ENCODE measurements at regions not wholly inside any gene's neighbourhood (a gene's known extent, or its start where the extent isn't known, plus 50 kb on each side); places are given as distances from the start of the nearest gene placed in this dataset.

DNA sequence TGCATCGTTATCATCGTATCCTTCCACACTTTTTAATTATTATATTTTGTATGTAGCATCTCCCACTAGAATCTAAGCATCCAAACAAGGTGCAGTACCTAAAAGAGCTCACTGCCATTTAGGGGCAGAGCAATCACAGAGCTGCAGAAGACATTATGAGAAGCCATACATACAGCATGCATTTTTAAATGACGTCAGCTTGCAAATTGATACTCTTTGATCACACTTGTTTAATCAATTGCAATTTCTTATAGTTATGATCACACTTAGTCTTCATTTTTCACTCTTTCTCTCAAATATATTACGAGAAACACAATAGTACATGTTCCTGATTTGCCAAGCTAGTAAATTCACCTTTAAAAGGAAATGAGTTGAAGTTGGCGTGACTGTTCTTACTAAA is 753.3 kb upstream of the LRRN3 start:
- FAIRE-seq (no peak), DNase-seq (no peak), ATAC-seq (no peak)
- H3K4me1 ChIP-seq, result no peaks in the 10 kb centered on the region
- no peaks in the 10 kb centered on the region for H3K36me3 ChIP-seq
- intact Hi-C loops (cut with DNase I), result no loop called here
- TF ChIP-seq, protein P1, sequence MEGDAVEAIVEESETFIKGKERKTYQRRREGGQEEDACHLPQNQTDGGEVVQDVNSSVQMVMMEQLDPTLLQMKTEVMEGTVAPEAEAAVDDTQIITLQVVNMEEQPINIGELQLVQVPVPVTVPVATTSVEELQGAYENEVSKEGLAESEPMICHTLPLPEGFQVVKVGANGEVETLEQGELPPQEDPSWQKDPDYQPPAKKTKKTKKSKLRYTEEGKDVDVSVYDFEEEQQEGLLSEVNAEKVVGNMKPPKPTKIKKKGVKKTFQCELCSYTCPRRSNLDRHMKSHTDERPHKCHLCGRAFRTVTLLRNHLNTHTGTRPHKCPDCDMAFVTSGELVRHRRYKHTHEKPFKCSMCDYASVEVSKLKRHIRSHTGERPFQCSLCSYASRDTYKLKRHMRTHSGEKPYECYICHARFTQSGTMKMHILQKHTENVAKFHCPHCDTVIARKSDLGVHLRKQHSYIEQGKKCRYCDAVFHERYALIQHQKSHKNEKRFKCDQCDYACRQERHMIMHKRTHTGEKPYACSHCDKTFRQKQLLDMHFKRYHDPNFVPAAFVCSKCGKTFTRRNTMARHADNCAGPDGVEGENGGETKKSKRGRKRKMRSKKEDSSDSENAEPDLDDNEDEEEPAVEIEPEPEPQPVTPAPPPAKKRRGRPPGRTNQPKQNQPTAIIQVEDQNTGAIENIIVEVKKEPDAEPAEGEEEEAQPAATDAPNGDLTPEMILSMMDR (IDR thresholded peaks at IDR 0.05), result no peak
- H3K27me3 ChIP-seq, result no peaks in the 10 kb centered on the region
- no peak overlapping the region for H3K27ac ChIP-seq
- H3K4me3 ChIP-seq, result no peak overlapping the region
- 85 to 90% methylated on average over 5 of the region's 5 CpGs for WGBS, 2 donors
- H3K9me3 ChIP-seq, result no peaks in the 10 kb centered on the region

DNA sequence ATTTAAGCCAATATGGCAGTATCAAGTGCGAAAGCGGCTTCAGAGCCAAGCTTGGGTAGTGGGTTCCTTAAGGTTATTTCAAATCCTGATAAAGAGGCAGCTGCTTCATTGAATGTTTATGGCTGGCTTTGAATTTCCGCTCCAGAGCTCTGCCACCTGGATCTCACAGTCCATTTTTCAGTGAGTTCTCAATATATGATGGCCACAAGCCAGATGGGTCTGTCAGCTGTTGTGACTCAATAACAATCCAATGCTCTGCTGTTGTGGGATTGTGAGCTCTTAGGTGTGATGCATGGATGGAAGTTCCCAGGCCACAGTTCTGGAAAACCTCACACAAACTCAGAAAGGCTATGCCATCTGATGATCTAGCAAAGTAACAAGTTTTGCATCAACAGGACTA is 743.8 kb upstream of the LRRN3 start:
- ATAC-seq (no peak), FAIRE-seq (no peak), DNase-seq (no peak)
- TF ChIP-seq, protein P1 (IDR thresholded peaks at IDR 0.05), result no peak
- Histone ChIP-seq H3K27me3 (no peaks in the 10 kb centered on the region), H3K36me3 (no peaks in the 10 kb centered on the region), H3K9me3 (no peaks in the 10 kb centered on the region), H3K4me3 (no peak overlapping the region), H3K27ac (no peak overlapping the region), H3K4me1 (peaks cover 0 to 3% (median 0%) of the 10 kb centered on the region in 3 donors)
- 92 to 93% methylated on average over 3 of the region's 3 CpGs for WGBS, 2 donors
- intact Hi-C loops (cut with DNase I), result no loop called here

- Histone ChIP-seq H3K27me3 (no peaks in the 10 kb centered on the region), H3K4me3 (no peak overlapping the region), H3K36me3 (no peaks in the 10 kb centered on the region), H3K27ac (no peak overlapping the region), H3K9me3 (no peaks in the 10 kb centered on the region), H3K4me1 (no peaks in the 10 kb centered on the region)
- intact Hi-C loops (cut with DNase I), result no loop called here
- peak in 1 of 6 donors; percentile 8 for DNase-seq
- WGBS, 2 donors, result 61 to 76% methylated on average over 8 of the region's 8 CpGs
- no peak for ATAC-seq
- TF ChIP-seq, protein P1 (IDR thresholded peaks at IDR 0.05), result no peak
- FAIRE-seq, result no peak
Observed at GRCh38 chr7:110356438-110356837, 734.5 kb upstream of the LRRN3 start.

DNA sequence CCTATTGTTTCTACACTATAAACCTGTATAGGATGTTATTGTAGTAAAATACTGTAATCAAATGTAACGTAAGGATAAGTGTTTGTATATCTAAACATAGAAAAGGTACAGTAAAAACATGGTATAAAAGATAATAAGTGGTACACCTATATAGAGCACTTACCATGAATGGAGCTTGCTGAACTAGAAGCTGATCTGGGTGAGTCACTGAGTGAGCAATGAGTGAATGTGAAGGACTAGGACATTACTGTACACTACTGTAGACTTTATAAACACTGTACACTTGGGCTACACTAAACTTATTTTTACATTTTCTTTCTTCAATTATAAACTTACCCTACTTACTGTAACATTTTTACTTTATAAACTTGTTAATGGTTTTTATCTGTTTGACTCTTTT is 732.9 kb upstream of the LRRN3 start:
- WGBS, 2 donors, result 77 to 90% methylated on average over 1 of the region's 1 CpG
- H3K4me1 ChIP-seq, result no peaks in the 10 kb centered on the region
- no peak for FAIRE-seq
- intact Hi-C loops (cut with DNase I), result no loop called here
- TF ChIP-seq, protein P1 (IDR thresholded peaks at IDR 0.05), result no peak
- H3K4me3 ChIP-seq, result no peak overlapping the region
- ATAC-seq, result no peak
- no peak overlapping the region for H3K27ac ChIP-seq
- no peaks in the 10 kb centered on the region for H3K36me3 ChIP-seq
- no peak for DNase-seq
- H3K27me3 ChIP-seq, result no peaks in the 10 kb centered on the region
- H3K9me3 ChIP-seq, result no peaks in the 10 kb centered on the region

DNA sequence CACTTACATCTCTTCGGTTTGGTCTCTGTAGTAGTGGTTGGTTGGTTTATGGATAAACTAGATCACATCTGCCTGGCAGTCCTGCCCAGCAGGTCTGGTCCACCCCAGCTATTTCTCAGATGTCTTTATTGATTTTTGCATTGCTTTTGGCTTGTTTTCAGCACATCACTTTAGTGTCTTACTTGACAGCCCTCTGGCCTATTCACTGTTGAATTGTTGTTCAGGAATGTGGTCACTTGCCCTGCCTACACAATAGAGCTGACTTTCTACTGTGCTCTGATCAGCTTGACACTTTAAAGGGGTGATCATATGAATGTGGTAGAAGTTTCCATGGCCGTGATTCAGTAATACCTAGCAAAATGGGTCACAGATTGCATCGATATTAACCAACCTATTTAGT is 719.2 kb upstream of the LRRN3 start:
- Histone ChIP-seq H3K9me3 (no peaks in the 10 kb centered on the region), H3K27me3 (no peaks in the 10 kb centered on the region), H3K27ac (no peak overlapping the region), H3K4me1 (no peaks in the 10 kb centered on the region), H3K4me3 (no peak overlapping the region), H3K36me3 (no peaks in the 10 kb centered on the region)
- TF ChIP-seq, protein P1 (IDR thresholded peaks at IDR 0.05), result no peak
- DNase-seq (no peak), ATAC-seq (peak in 2 of 4 donors; percentile 37 to 40), FAIRE-seq (no peak)
- intact Hi-C loops (cut with DNase I), result no loop called here
- WGBS, 2 donors, result 64 to 69% methylated on average over 3 of the region's 3 CpGs

Data from pancreas (tissue), 10 donors.